GM23338 (cell line): ENCODE measurements at regions not wholly inside any gene's neighbourhood (a gene's known extent, or its start where the extent isn't known, plus 50 kb on each side); places are given as distances from the start of the nearest gene placed in this dataset.

Experiments
- CREB1 ChIP-seq: fragments of 250-450 bp; sonication (Bioruptor Pico); IDR thresholded peaks from 2 replicates; pipeline ENCODE4 v1.5.0; 2020; ENCODE audit warnings: low read depth, mild to moderate bottlenecking, moderate library complexity
- EZH2 ChIP-seq: fragments of 200-600 bp; sonication (generic); IDR thresholded peaks from one replicate; pipeline ENCODE4 v1.8.0; 2017; ENCODE audit warnings: antibody characterized with exemption, mild to moderate bottlenecking, low read depth; ENCODE audit not compliant: unreplicated experiment
- EZH2phosphoT487 ChIP-seq: fragments of 200-600 bp; sonication (generic); IDR thresholded peaks from one replicate; pipeline ENCODE4 v1.8.1; 2018; ENCODE audit warnings: antibody characterized with exemption; ENCODE audit not compliant: unreplicated experiment
- JUNB ChIP-seq: IDR thresholded peaks from one replicate; pipeline ENCODE4 v1.6.1; 2016; ENCODE audit warnings: antibody characterized with exemption; ENCODE audit not compliant: unreplicated experiment
- NANOG ChIP-seq: IDR thresholded peaks from 2 replicates; pipeline ENCODE4 v1.6.1; 2016; ENCODE audit warnings: antibody characterized with exemption, borderline replicate concordance
- POLR2AphosphoS5 ChIP-seq: IDR thresholded peaks from 2 replicates; pipeline ENCODE4 v1.6.1; 2016; ENCODE audit warnings: antibody characterized with exemption, low read depth
- REST ChIP-seq: IDR thresholded peaks from one replicate; pipeline ENCODE4 v1.6.1; 2018; ENCODE audit warnings: antibody characterized with exemption; ENCODE audit not compliant: unreplicated experiment
- STAT1 ChIP-seq: IDR thresholded peaks from one replicate; pipeline ENCODE4 v1.6.1; 2016; ENCODE audit warnings: antibody characterized with exemption; ENCODE audit not compliant: unreplicated experiment
- ZNF462 ChIP-seq: fragments of 250-450 bp; sonication (Bioruptor Pico); IDR thresholded peaks from 2 replicates; pipeline ENCODE4 v1.5.0; 2020; ENCODE audit warnings: mild to moderate bottlenecking, moderate library complexity
- TF ChIP-seq, protein P1 (sequence below), 2 experiments: fragments of 200-600 bp in 1 of 2; sonication (generic) in 1 of 2; conservative IDR thresholded peaks; 2 replicates each; pipeline versions ENCODE4 v1.5.1 to v1.6.1; 2016 to 2017; ENCODE audit warnings: antibody characterized with exemption in 2 of 2, low read depth in 2 of 2, mild to moderate bottlenecking in 2 of 2, moderate library complexity in 1 of 2

GRCh38 chr10:131747791-131748190, 153.0 kb upstream of the PPP2R2D start:
- TF ChIP-seq STAT1 (no peak), EZH2phosphoT487 (no peak), POLR2AphosphoS5 (no peak), NANOG (no peak), JUNB (no peak), EZH2 (no peak), REST (no peak), ZNF462 (no peak), CREB1 (no peak)
- TF ChIP-seq, protein P1, sequence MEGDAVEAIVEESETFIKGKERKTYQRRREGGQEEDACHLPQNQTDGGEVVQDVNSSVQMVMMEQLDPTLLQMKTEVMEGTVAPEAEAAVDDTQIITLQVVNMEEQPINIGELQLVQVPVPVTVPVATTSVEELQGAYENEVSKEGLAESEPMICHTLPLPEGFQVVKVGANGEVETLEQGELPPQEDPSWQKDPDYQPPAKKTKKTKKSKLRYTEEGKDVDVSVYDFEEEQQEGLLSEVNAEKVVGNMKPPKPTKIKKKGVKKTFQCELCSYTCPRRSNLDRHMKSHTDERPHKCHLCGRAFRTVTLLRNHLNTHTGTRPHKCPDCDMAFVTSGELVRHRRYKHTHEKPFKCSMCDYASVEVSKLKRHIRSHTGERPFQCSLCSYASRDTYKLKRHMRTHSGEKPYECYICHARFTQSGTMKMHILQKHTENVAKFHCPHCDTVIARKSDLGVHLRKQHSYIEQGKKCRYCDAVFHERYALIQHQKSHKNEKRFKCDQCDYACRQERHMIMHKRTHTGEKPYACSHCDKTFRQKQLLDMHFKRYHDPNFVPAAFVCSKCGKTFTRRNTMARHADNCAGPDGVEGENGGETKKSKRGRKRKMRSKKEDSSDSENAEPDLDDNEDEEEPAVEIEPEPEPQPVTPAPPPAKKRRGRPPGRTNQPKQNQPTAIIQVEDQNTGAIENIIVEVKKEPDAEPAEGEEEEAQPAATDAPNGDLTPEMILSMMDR (conservative IDR thresholded peaks at IDR 0.05; ENCODE audit: low read depth in 2 of 2) = no peak
